ENCODE measurements at regions not wholly inside any gene's neighbourhood (a gene's known extent, or its start where the extent isn't known, plus 50 kb on each side); places are given as distances from the start of the nearest gene placed in this dataset.

- Mint-ChIP-seq H3K9me3 (ENCODE audit: low read depth) (peaks cover 14% of the 10 kb centered on the region), H3K27me3 (no peaks in the 10 kb centered on the region), H3K27ac (no peak overlapping the region), H3K4me3 (ENCODE audit: low read depth) (no peak overlapping the region), H3K4me1 (ENCODE audit: low read depth) (peaks cover 6% of the 10 kb centered on the region), H3K36me3 (ENCODE audit: insufficient read depth) (peaks cover 15% of the 10 kb centered on the region)
- TF ChIP-seq, protein P1, sequence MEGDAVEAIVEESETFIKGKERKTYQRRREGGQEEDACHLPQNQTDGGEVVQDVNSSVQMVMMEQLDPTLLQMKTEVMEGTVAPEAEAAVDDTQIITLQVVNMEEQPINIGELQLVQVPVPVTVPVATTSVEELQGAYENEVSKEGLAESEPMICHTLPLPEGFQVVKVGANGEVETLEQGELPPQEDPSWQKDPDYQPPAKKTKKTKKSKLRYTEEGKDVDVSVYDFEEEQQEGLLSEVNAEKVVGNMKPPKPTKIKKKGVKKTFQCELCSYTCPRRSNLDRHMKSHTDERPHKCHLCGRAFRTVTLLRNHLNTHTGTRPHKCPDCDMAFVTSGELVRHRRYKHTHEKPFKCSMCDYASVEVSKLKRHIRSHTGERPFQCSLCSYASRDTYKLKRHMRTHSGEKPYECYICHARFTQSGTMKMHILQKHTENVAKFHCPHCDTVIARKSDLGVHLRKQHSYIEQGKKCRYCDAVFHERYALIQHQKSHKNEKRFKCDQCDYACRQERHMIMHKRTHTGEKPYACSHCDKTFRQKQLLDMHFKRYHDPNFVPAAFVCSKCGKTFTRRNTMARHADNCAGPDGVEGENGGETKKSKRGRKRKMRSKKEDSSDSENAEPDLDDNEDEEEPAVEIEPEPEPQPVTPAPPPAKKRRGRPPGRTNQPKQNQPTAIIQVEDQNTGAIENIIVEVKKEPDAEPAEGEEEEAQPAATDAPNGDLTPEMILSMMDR (IDR thresholded peaks at IDR 0.05; ENCODE audit: unreplicated experiment): no peak
- no peak for DNase-seq (ENCODE audit: low spot score, unreplicated experiment)
Observed at GRCh38 chr5:124207118-124207517, 539.3 kb downstream of the ZNF608 start.

DNA sequence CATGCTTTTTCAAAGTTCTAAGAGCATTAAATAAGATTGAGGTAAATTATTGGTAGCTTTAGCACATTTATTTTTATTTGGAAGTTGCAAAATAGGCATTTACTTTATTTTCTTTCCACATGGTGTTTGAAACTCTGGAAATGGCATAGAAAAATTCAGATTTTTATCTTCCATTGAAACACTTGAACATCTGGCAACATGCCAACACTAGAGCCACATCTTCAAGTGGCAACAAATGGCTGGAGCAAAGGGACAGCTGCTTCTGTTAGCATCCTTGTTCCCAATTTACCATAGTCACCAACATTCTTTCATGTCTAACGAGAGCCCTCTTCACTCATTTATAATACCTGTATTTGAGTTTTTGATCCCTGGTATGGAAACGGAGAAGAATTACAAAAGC is 539.9 kb downstream of the ZNF608 start:
- peaks cover 17% of the 10 kb centered on the region for H3K9me3 Mint-ChIP-seq (ENCODE audit: low read depth)
- H3K4me3 Mint-ChIP-seq (ENCODE audit: low read depth): no peak overlapping the region
- H3K27ac Mint-ChIP-seq: no peak overlapping the region
- H3K36me3 Mint-ChIP-seq (ENCODE audit: insufficient read depth): peaks cover 15% of the 10 kb centered on the region
- H3K4me1 Mint-ChIP-seq (ENCODE audit: low read depth): peaks cover 6% of the 10 kb centered on the region
- TF ChIP-seq, protein P1 (IDR thresholded peaks at IDR 0.05; ENCODE audit: unreplicated experiment): no peak
- DNase-seq (ENCODE audit: low spot score, unreplicated experiment): no peak
- H3K27me3 Mint-ChIP-seq: no peaks in the 10 kb centered on the region

DNA sequence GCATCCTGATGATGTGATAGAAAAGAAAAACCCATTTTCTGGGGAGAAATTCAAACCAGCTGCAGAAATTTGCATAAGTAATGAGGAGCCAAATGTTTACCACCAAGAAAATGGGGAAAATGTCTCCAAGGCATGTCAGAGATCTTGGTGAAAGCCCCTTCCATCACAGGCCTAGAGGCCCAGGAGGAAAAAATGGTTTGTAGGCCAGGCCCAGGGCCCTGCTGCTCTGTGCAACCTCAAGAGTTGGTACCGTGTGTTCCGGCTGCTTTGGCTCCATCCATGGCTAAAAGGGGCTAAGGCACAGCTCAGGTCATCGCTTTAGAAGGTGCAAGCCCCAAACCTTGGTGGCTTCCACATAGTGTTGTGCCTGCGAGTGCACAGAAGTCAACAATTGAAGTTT is 543.1 kb downstream of the ZNF608 start:
- Mint-ChIP-seq H3K27me3 (no peaks in the 10 kb centered on the region), H3K4me3 (ENCODE audit: low read depth) (no peak overlapping the region), H3K4me1 (ENCODE audit: low read depth) (peaks cover 15% of the 10 kb centered on the region), H3K9me3 (ENCODE audit: low read depth) (peaks cover 17% of the 10 kb centered on the region), H3K27ac (no peak overlapping the region), H3K36me3 (ENCODE audit: insufficient read depth) (peaks cover 15% of the 10 kb centered on the region)
- TF ChIP-seq, protein P1 (IDR thresholded peaks at IDR 0.05; ENCODE audit: unreplicated experiment): no peak
- no peak for DNase-seq (ENCODE audit: low spot score, unreplicated experiment)

GRCh38 chr5:124200381-124200780 is 546.1 kb downstream of the ZNF608 start:
- H3K36me3 Mint-ChIP-seq (ENCODE audit: insufficient read depth): peaks cover 15% of the 10 kb centered on the region
- peaks cover 17% of the 10 kb centered on the region for H3K9me3 Mint-ChIP-seq (ENCODE audit: low read depth)
- TF ChIP-seq, protein P1 (IDR thresholded peaks at IDR 0.05; ENCODE audit: unreplicated experiment): no peak
- no peaks in the 10 kb centered on the region for H3K27me3 Mint-ChIP-seq
- H3K27ac Mint-ChIP-seq: no peak overlapping the region
- no peak overlapping the region for H3K4me3 Mint-ChIP-seq (ENCODE audit: low read depth)
- peaks cover 28% of the 10 kb centered on the region for H3K4me1 Mint-ChIP-seq (ENCODE audit: low read depth)
- DNase-seq (ENCODE audit: low spot score, unreplicated experiment): no peak

DNA sequence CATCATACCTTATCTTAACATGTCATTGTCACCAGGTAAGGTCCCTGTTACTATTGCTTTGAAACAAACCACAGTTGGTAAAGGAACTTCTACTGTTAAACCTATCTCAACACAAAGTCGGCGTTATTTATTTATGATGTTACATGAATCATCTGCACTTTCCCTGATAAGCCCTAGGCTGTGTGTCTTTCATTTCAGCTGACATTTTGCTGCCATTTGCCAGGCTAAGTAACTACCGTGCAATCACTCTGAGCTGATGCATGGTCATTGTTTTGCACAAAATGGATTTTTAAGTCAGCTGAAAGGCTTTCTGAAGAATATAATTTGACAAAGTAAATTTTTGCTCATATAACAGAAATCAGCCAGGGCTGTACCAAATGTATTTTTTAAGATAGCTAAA is 546.5 kb downstream of the ZNF608 start:
- Mint-ChIP-seq H3K36me3 (ENCODE audit: insufficient read depth) (peaks cover 15% of the 10 kb centered on the region), H3K4me3 (ENCODE audit: low read depth) (no peak overlapping the region), H3K27ac (no peak overlapping the region), H3K4me1 (ENCODE audit: low read depth) (peaks cover 33% of the 10 kb centered on the region), H3K27me3 (no peaks in the 10 kb centered on the region), H3K9me3 (ENCODE audit: low read depth) (peaks cover 17% of the 10 kb centered on the region)
- no peak for DNase-seq (ENCODE audit: low spot score, unreplicated experiment)
- TF ChIP-seq, protein P1 (IDR thresholded peaks at IDR 0.05; ENCODE audit: unreplicated experiment): no peak
